ENCODE measurements at regions not wholly inside any gene's neighbourhood (a gene's known extent, or its start where the extent isn't known, plus 50 kb on each side); places are given as distances from the start of the nearest gene placed in this dataset.

- DNase-seq = no peak
- TF ChIP-seq GATA1 (IDR thresholded peaks at IDR 0.05; ENCODE audit: low read depth, low read length) (no peak), POLR2A (IDR thresholded peaks at IDR 0.05; ENCODE audit: low read length) (no peak)
These were observed 182.3 kb upstream of the ADCY1 start for GRCh38 chr7:45391618-45392451.

- no peak for DNase-seq
- TF ChIP-seq POLR2A (IDR thresholded peaks at IDR 0.05; ENCODE audit: low read length) = no peak
- no peak for TF ChIP-seq GATA1 (IDR thresholded peaks at IDR 0.05; ENCODE audit: low read depth, low read length)
These were observed 180.0 kb upstream of the ADCY1 start for GRCh38 chr7:45394117-45394708.

- DNase-seq = no peak
- no peak for TF ChIP-seq GATA1 (IDR thresholded peaks at IDR 0.05; ENCODE audit: low read depth, low read length)
- TF ChIP-seq POLR2A (IDR thresholded peaks at IDR 0.05; ENCODE audit: low read length) = no peak
These were observed 175.1 kb upstream of the ADCY1 start for GRCh38 chr7:45399069-45399468.

GRCh38 chr7:45400680-45401079 is 173.5 kb upstream of the ADCY1 start:
- no peak for DNase-seq
- TF ChIP-seq POLR2A (IDR thresholded peaks at IDR 0.05; ENCODE audit: low read length) = no peak
- TF ChIP-seq GATA1 (IDR thresholded peaks at IDR 0.05; ENCODE audit: low read depth, low read length) = no peak

GRCh38 chr7:45401155-45401554 is 173.0 kb upstream of the ADCY1 start:
- no peak for DNase-seq
- TF ChIP-seq GATA1 (IDR thresholded peaks at IDR 0.05; ENCODE audit: low read depth, low read length) (no peak), POLR2A (IDR thresholded peaks at IDR 0.05; ENCODE audit: low read length) (no peak)

GRCh38 chr7:45401851-45402250 is 172.3 kb upstream of the ADCY1 start:
- TF ChIP-seq GATA1 (IDR thresholded peaks at IDR 0.05; ENCODE audit: low read depth, low read length) (no peak), POLR2A (IDR thresholded peaks at IDR 0.05; ENCODE audit: low read length) (no peak)
- no peak for DNase-seq

GRCh38 chr7:45402480-45403218 is 171.5 kb upstream of the ADCY1 start:
- TF ChIP-seq POLR2A (IDR thresholded peaks at IDR 0.05; ENCODE audit: low read length) = no peak
- TF ChIP-seq GATA1 (IDR thresholded peaks at IDR 0.05; ENCODE audit: low read depth, low read length) = no peak
- DNase-seq = no peak

- DNase-seq = no peak
- TF ChIP-seq POLR2A (IDR thresholded peaks at IDR 0.05; ENCODE audit: low read length) (no peak), GATA1 (IDR thresholded peaks at IDR 0.05; ENCODE audit: low read depth, low read length) (no peak)
These were observed 169.5 kb upstream of the ADCY1 start for GRCh38 chr7:45404622-45405021.

- DNase-seq = no peak
- no peak for TF ChIP-seq POLR2A (IDR thresholded peaks at IDR 0.05; ENCODE audit: low read length)
- TF ChIP-seq GATA1 (IDR thresholded peaks at IDR 0.05; ENCODE audit: low read depth, low read length) = no peak
These were observed 166.3 kb upstream of the ADCY1 start for GRCh38 chr7:45407730-45408408.

- DNase-seq = no peak
- no peak for TF ChIP-seq POLR2A (IDR thresholded peaks at IDR 0.05; ENCODE audit: low read length)
- TF ChIP-seq GATA1 (IDR thresholded peaks at IDR 0.05; ENCODE audit: low read depth, low read length) = no peak
These were observed 165.8 kb upstream of the ADCY1 start for GRCh38 chr7:45408409-45408737.

GRCh38 chr7:45410893-45411292 is 163.3 kb upstream of the ADCY1 start:
- DNase-seq = no peak
- TF ChIP-seq GATA1 (IDR thresholded peaks at IDR 0.05; ENCODE audit: low read depth, low read length) = no peak
- no peak for TF ChIP-seq POLR2A (IDR thresholded peaks at IDR 0.05; ENCODE audit: low read length)

GRCh38 chr7:45413419-45413818 is 160.7 kb upstream of the ADCY1 start:
- TF ChIP-seq GATA1 (IDR thresholded peaks at IDR 0.05; ENCODE audit: low read depth, low read length) = no peak
- no peak for TF ChIP-seq POLR2A (IDR thresholded peaks at IDR 0.05; ENCODE audit: low read length)
- DNase-seq = no peak

- no peak for TF ChIP-seq GATA1 (IDR thresholded peaks at IDR 0.05; ENCODE audit: low read depth, low read length)
- no peak for TF ChIP-seq POLR2A (IDR thresholded peaks at IDR 0.05; ENCODE audit: low read length)
- DNase-seq = no peak
These were observed 159.9 kb upstream of the ADCY1 start for GRCh38 chr7:45414226-45414625.

- TF ChIP-seq GATA1 (IDR thresholded peaks at IDR 0.05; ENCODE audit: low read depth, low read length) (no peak), POLR2A (IDR thresholded peaks at IDR 0.05; ENCODE audit: low read length) (no peak)
- no peak for DNase-seq
These were observed 158.9 kb upstream of the ADCY1 start for GRCh38 chr7:45415265-45415664.
